GM10248 (cell line): ENCODE measurements at regions not wholly inside any gene's neighbourhood (a gene's known extent, or its start where the extent isn't known, plus 50 kb on each side); places are given as distances from the start of the nearest gene placed in this dataset.

Experiments used
- CTCF ChIA-PET: fragments of 300-600 bp; sonication (Branson Sonifier 250); formaldehyde crosslinking; extraction: SDS; loops from one replicate; lab custom pipeline; 2021; ENCODE audit warnings: antibody characterized with exemption; lab: Yijun Ruan, JAX
- POLR2A ChIA-PET: fragments of 350-650 bp; sonication (Branson Sonifier 250); formaldehyde crosslinking; extraction: SDS; loops from one replicate; lab custom pipeline; 2020; ENCODE audit warnings: antibody characterized with exemption; lab: Yijun Ruan, JAX
- DNase-seq: peaks from one replicate; pipeline ENCODE4 v3.0.0; 2012; ENCODE audit errors: extremely low spot score
- TF ChIP-seq, protein P1 (sequence below): IDR thresholded peaks from 2 replicates; pipeline ENCODE4 v1.5.1; 2012; ENCODE audit warnings: mild to moderate bottlenecking, low read depth; ENCODE audit errors: extremely low read depth, missing control alignments, control extremely low read depth

DNA sequence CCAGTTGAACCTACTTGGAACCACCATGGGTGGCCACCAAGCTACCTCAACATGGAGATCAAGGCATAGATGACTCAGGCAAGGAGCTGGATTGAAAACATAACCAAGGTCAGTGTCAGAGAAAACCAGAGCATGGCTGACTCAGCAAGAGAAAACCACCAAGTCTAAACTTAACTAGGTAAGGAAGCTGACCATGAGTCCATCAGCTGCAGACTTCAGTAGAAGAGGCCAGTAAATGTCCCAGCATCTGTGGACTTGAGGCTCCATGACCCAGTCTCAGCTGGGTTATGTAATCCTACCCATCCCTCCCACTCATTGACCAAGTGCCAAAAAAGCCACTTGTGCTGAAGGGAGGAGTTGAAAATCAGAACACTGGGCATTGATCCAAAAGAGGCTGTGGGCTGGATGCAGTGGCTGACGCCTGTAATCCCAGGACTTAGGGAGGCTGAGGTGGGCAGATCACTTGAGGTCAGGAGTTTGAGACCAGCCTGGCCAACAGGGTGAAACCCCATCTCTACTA, 93.7 kb upstream of the CBLN4 start:
- CTCF ChIA-PET, result no interaction called here
- DNase-seq, result no peak
- POLR2A ChIA-PET, result no interaction called here
- TF ChIP-seq, protein P1, sequence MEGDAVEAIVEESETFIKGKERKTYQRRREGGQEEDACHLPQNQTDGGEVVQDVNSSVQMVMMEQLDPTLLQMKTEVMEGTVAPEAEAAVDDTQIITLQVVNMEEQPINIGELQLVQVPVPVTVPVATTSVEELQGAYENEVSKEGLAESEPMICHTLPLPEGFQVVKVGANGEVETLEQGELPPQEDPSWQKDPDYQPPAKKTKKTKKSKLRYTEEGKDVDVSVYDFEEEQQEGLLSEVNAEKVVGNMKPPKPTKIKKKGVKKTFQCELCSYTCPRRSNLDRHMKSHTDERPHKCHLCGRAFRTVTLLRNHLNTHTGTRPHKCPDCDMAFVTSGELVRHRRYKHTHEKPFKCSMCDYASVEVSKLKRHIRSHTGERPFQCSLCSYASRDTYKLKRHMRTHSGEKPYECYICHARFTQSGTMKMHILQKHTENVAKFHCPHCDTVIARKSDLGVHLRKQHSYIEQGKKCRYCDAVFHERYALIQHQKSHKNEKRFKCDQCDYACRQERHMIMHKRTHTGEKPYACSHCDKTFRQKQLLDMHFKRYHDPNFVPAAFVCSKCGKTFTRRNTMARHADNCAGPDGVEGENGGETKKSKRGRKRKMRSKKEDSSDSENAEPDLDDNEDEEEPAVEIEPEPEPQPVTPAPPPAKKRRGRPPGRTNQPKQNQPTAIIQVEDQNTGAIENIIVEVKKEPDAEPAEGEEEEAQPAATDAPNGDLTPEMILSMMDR, result no peak

DNA sequence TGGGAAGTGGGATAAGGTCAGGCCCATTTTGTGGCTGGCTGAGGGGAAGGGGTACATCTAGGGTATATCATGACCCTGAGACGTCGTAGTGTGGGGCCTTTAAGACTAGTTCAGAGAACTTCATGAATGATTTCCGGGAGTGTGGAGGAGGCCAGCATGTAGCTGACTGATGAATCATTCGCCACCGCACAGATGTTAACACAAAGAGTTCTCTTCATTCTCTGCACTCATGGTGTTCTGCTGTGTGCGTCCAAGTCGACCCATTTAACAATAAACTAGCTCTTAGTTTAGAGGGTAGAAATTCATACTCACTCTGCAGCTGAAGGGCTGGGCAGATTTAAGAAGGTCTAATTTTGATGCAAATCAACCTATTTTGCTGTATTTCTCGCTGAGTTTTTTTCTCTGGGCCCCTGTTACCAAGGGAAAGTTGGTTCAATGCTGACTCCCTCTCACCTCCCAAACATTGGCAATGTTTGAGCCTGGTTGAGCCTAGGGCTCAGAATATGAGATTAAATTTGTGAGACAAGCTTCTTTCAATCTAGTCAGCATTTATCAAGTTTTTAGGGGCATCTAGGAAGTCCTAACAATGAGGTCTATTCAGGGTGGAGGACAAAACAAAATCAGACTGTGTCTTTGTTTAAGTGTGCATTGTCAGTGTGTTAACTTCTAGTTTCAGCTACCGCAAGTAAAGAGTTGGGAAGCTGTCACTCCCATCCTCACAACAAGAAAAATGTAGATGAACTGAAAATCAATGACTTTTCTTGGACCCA, 106.8 kb upstream of the CBLN4 start:
- ChIA-PET CTCF (interaction anchor here (0.7 kb wide), 1 partner anchor 10 kb away, joined by 3 read pairs; no protein-coding TSS in a partner anchor), POLR2A (no interaction called here)
- DNase-seq, result no peak
- TF ChIP-seq, protein P1, result no peak

DNA sequence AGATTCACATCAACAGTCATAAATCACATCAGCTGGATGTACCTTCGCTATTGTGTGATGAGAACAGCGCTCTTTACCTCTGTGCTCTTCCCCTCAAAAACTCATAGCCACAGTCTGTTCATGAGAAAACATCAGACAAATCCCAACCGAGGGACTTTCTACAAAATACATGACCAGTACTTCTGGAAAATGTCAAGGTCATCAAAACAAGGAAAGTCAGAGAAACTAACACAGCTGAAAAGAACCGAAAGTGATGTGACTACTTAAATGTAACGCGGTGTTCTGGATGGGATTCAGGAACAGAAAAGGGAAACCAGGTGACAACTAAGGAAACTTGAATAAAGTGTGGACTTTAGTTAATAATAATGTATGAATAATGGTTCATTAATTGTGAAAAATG, 112.0 kb upstream of the CBLN4 start:
- ChIA-PET POLR2A (no interaction called here), CTCF (no interaction called here)
- TF ChIP-seq, protein P1, result no peak
- DNase-seq, result no peak

DNA sequence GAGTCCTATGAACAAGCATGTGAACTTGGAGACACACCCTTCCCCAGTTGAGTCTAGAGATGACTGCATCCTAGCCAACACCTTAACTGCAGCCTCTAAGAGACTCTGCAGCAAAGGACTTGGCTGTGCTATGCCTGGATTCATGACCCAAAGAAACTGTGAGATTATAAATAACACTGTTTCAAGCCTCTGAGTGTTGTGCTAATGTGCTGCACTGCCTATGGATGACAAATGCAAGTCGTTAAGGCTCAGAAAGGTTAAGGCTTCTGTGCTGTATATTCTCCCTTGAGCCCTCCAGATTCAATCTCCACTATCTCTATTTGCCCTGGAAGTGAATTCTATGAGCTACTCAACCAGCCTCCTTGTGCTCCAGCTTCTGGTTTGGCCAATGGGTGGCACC, 116.5 kb upstream of the CBLN4 start:
- ChIA-PET CTCF (no interaction called here), POLR2A (no interaction called here)
- no peak for DNase-seq
- TF ChIP-seq, protein P1, result no peak

DNA sequence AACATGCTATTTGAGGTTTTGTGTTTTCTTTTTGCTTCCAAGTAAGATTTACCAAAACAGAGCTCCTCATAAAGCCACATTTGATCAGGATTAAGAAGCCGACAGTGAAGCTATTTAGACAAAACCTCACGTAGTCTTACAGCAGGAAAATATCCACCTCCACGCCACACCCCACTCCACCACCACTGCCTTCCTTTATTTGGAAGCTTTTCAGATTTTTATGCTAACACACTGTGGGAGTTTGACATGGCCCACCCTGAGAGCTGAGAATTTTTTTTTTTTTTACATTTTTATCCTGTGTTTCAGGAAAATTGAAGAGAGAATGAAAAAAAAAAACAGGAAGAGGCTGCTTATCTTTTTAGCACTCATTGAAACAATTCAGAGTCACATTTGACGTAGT, 104.8 kb upstream of the MC3R start:
- ChIA-PET CTCF (interaction anchor here (1.1 kb wide), 1 partner anchor 9 kb away, joined by 4 read pairs; no protein-coding TSS in a partner anchor), POLR2A (no interaction called here)
- DNase-seq, result no peak
- TF ChIP-seq, protein P1, result no peak

DNA sequence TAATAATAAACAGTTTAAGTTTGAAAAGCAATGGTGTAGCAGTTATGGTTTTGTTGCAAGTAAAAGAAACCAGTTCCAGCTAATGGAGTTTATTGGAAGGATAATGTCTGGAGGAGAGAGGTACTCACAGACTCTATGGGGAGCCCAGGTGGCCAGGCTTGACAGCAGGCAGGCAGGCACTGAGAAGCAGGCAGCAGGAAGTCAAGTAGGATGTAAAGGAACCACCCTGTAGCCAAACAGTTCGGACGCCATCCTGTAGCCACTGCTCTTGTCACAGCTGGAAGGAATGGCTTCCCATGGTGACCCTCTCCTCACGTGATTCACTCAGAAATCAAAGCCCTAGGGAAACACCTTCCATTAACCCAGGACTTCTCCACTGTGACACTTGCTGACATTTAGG, 96.7 kb upstream of the MC3R start:
- CTCF ChIA-PET, result no interaction called here
- TF ChIP-seq, protein P1, result no peak
- no peak for DNase-seq
- POLR2A ChIA-PET, result no interaction called here

DNA sequence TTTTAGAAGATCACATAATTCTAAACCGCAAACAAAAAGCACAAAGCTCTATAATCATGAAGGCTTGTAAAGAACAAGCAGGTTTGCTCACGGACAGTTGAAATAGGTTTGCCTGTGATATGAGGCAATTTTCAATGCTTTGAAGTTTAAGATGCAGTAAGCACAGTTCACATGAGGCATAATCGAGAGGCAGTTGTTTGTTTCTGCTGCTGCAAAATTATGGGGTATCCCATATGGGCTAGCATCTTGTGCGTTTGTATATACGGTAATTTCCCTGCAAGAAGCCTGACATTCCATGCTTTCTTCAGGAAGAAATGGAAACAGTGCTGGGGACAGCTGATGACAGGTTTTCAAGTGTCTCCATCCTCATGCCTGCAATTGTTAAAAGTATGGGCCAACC, 94.6 kb upstream of the MC3R start:
- CTCF ChIA-PET, result no interaction called here
- no peak for DNase-seq
- TF ChIP-seq, protein P1, result no peak
- POLR2A ChIA-PET, result no interaction called here
